Rectal smooth muscle tissue (tissue), 1 donor: ENCODE measurements at regions not wholly inside any gene's neighbourhood (a gene's known extent, or its start where the extent isn't known, plus 50 kb on each side); places are given as distances from the start of the nearest gene placed in this dataset.
"Not testable (repeated sequence)": the region's sequence is repeated elsewhere in the genome, so short reads cannot be mapped to it uniquely, and the experiment has no call there.

Experiments used
- H3K27ac ChIP-seq: one replicate; pipeline ENCODE4 v1.7.0; 2013; ENCODE audit warnings: low read depth, low read length, inconsistent platforms
- H3K27me3 ChIP-seq: one replicate; pipeline ENCODE4 v1.7.0; 2013; ENCODE audit warnings: low read length; ENCODE audit not compliant: control insufficient read depth, insufficient read depth
- H3K36me3 ChIP-seq: one replicate; pipeline ENCODE4 v1.7.0; 2013; ENCODE audit warnings: low read length; ENCODE audit not compliant: control insufficient read depth, insufficient read depth
- H3K4me1 ChIP-seq: one replicate; pipeline ENCODE4 v1.7.0; 2013; ENCODE audit warnings: low read length; ENCODE audit not compliant: control insufficient read depth, insufficient read depth
- H3K4me3 ChIP-seq: one replicate; pipeline ENCODE4 v1.7.0; 2013; ENCODE audit warnings: low read length
- H3K9ac ChIP-seq: one replicate; pipeline ENCODE4 v1.7.0; 2013; ENCODE audit warnings: low read length

DNA sequence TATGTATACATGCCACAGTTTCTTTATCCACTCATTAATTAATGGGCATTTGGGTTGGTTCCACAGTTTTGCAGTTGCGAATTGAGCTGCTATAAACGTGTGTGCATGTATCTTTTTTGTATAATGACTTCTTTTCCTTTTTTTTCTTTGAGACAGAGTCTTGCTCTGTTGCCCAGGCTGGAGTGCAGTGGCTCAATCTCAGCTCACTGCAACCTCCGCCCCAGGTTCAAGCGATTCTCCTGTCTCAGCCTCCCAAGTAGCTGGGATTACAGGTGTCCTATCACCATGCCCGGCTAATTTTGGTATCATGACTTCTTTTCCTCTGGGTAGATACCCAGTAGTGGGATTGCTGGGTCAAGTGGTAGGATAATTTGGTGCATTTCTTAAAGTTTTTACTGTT lies 211.4 kb downstream of the BCAS1 start:
- H3K27ac ChIP-seq, H3K4me3 ChIP-seq, H3K4me1 ChIP-seq, H3K36me3 ChIP-seq, H3K27me3 ChIP-seq, H3K9ac ChIP-seq: not testable (repeated sequence)

DNA sequence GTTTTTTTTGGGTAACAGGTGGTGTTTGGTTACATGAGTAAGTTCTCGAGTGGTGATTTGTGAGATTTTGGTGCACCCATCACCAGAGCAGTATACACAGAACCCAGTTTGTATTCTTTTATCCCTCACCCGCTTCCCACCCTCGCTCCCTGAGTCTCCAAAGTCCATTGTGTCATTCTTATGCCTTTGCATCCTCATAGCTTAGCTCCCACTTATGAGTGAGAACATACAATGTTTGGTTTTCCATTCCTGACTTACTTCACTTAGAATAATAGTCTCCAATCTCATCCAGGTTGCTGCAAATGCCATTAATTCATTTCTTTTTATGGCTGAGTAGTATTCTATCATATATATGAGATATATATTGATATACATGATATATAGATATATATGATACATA lies 211.9 kb downstream of the BCAS1 start:
- H3K27me3 ChIP-seq, H3K27ac ChIP-seq, H3K36me3 ChIP-seq, H3K9ac ChIP-seq, H3K4me3 ChIP-seq, H3K4me1 ChIP-seq: not testable (repeated sequence)

DNA sequence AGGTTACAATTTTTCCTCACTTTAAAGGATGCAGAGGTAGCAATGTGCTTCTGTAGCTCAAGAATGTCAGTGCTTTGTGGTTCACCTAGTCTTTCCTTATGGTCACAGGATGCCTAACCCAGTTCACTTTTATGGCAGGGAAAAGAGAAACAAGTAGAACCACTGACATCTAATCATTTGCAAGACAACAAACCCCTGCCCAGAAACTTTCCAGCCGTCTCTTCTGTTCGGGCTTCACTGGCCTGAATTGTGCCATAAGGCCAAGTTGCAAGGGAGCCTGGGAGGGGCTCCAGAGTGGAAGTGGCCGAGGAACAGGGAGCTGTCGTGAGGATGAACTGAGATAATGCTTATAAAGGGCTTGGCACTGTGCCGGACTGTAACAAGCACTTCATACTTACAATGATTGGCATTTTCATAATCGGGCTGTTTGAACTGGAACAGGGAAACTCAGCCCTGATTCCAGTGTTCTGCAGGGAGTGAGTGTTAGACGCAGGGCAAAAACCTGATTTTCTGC lies 212.6 kb downstream of the BCAS1 start:
- Histone ChIP-seq H3K27ac (no peak overlapping the region), H3K27me3 (no peaks in the 10 kb centered on the region), H3K4me1 (no peaks in the 10 kb centered on the region), H3K4me3 (no peak overlapping the region), H3K9ac (no peak overlapping the region), H3K36me3 (no peaks in the 10 kb centered on the region)

DNA sequence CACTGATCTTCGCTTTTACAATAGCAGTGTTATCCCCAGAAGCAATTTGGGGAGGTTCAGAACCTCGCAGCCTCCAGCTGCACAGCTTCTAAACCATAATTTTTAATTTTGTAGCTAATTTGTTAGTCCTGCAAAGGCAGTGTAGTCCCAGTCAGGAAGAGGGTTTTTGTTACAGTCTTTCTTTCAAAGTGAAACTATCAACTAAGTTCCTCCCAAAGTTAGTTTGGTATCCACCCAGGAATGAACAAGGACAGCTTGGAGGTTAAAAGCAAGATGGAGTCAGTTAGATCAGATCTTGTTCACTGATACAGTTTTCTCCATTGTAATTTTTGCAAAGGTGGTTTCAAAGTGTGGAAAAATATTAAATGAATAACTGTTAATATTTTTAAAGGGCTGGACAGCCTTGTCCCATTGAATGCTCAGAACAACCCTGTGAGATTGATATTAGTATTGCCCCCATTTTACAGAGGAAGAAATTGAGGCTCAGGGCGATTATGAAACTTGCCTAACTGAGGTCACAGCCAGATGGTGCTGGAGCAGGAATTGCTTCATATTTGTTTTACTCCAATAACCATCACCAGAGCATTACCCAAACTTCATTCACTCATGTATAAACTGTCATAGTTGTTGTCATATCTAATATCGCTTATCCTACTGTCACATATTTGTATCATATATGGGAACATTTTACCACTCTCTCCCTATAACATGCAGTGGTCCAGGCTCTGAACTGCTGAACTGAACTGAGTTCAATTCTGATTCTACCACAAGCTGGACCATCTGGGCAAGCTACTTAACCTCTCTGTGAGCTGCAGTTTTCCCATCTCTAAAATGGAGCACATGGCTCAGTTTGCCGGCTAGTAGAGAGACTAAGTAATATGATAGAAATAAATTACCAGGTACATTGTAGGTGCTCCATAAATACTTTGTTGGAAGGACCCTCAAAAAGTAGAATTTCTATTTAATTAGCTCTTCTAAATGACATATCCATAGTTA lies 213.8 kb downstream of the BCAS1 start:
- H3K27me3 ChIP-seq = no peaks in the 10 kb centered on the region
- no peak overlapping the region for H3K4me3 ChIP-seq
- H3K9ac ChIP-seq = no peak overlapping the region
- no peaks in the 10 kb centered on the region for H3K4me1 ChIP-seq
- no peak overlapping the region for H3K27ac ChIP-seq
- no peaks in the 10 kb centered on the region for H3K36me3 ChIP-seq

- Histone ChIP-seq H3K4me3 (no peak overlapping the region), H3K9ac (no peak overlapping the region), H3K4me1 (no peaks in the 10 kb centered on the region), H3K27ac (no peak overlapping the region), H3K27me3 (no peaks in the 10 kb centered on the region), H3K36me3 (no peaks in the 10 kb centered on the region)
Measured at GRCh38 chr20:53855733-53856132, 214.7 kb downstream of the BCAS1 start.

- H3K4me3 ChIP-seq, H3K9ac ChIP-seq, H3K27me3 ChIP-seq: not testable (repeated sequence)
Measured at GRCh38 chr20:53854609-53854926, 215.8 kb downstream of the BCAS1 start.

DNA sequence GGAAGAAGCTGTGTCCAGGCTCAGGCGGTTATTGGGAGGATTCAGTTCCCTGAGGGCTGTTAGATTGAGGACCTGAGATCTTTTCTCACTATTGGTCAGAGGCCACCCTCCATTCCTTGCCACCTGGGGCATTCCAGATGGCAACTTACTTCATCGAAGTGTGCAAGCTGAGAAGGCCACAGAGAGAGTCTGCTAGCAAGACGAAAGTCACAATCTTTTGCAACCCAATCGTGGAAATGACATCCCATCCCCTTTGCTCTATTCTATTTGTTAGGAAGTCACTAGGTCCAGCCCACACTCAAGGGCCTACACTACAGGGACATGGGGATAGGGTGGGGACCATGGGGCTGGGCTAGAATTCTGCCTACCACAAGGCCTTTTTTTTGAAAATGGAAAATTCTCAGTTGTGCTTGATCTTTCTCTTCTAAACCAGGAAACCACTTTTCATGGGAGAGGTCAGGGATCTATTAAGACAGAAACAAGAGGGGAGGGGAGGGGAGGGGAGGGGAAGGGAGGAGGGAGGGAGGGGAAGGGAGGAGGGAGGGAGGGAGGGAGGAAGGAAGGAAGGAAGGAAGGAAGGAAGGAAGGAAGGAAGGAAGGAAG lies 217.2 kb downstream of the BCAS1 start:
- Histone ChIP-seq H3K27me3 (no peaks in the 10 kb centered on the region), H3K9ac (no peak overlapping the region), H3K27ac (no peak overlapping the region), H3K4me3 (no peak overlapping the region), H3K36me3 (no peaks in the 10 kb centered on the region), H3K4me1 (no peaks in the 10 kb centered on the region)

More at GRCh38 chr20:53854609-53854926, 215.8 kb downstream of the BCAS1 start:
- not testable (repeated sequence) for H3K36me3 ChIP-seq, H3K4me1 ChIP-seq, H3K27ac ChIP-seq

DNA sequence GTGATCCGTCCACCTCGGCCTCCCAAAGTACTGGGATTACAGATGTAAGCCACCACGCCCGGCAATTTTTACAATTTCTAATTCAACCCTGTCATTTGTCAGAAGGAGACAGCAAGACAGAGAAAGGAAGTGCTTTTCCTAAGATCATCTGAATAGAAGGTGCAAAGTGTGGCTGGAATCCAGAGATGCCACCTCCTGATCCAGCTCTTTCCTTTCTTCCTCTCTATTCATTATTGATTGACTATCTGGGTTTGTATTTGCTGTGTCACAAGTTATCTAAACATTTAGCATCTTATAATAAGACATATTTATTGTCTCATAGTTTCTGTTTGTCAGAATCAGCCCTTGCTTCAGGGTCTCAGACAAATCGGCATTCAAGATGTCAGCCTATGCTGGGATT lies 217.7 kb downstream of the BCAS1 start:
- Histone ChIP-seq H3K36me3 (no peaks in the 10 kb centered on the region), H3K27me3 (no peaks in the 10 kb centered on the region), H3K4me1 (no peaks in the 10 kb centered on the region), H3K4me3 (no peak overlapping the region), H3K9ac (no peak overlapping the region), H3K27ac (no peak overlapping the region)

GRCh38 chr20:53852014-53852413 lies 218.4 kb downstream of the BCAS1 start:
- Histone ChIP-seq H3K27ac (no peak overlapping the region), H3K4me3 (no peak overlapping the region), H3K27me3 (no peaks in the 10 kb centered on the region), H3K36me3 (no peaks in the 10 kb centered on the region), H3K4me1 (no peaks in the 10 kb centered on the region), H3K9ac (no peak overlapping the region)

DNA sequence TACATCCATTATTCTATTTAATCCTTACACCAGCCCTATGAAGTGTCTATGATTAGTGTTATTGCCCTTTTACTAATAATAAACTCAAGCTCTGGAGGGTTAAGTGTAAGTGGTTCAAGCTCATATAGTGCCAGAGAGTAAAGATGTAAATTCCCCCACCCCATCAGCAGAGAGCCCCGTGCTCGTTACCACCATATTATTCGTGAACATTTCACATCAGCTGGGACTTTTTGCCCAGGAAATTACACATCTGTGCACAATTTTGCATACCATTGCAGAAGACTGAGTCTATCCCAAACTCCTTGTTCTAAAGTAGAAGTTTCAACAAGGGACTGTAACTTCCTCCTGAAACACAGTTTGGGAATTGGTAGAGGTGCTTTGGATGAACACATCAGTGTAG lies 220.1 kb downstream of the BCAS1 start:
- no peak overlapping the region for H3K27ac ChIP-seq
- no peak overlapping the region for H3K4me3 ChIP-seq
- no peak overlapping the region for H3K9ac ChIP-seq
- H3K27me3 ChIP-seq = no peaks in the 10 kb centered on the region
- no peaks in the 10 kb centered on the region for H3K36me3 ChIP-seq
- H3K4me1 ChIP-seq = no peaks in the 10 kb centered on the region

GRCh38 chr20:53849471-53850059 lies 220.8 kb downstream of the BCAS1 start:
- Histone ChIP-seq H3K9ac (no peak overlapping the region), H3K27me3 (no peaks in the 10 kb centered on the region), H3K36me3 (no peaks in the 10 kb centered on the region), H3K27ac (no peak overlapping the region), H3K4me1 (no peaks in the 10 kb centered on the region), H3K4me3 (no peak overlapping the region)

DNA sequence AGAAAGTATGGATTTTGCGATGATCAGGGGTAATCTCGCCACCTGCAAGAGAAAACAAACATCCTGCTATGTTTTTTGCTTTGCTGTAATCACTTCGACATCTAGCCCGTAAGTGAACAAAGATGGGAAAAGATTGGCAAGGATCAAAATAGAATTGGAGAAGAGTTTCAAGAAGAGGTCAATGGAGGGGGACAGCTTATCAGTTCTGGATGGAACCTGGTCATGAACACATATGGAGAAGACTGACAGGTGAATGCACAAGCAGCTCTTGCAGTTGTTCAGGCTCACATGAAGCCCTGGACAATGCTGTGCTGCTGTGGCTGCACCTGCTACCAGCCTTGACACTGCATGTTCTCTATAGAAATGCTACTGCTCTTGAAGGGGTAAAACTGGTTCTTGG lies 222.1 kb downstream of the BCAS1 start:
- Histone ChIP-seq H3K4me3 (no peak overlapping the region), H3K36me3 (no peaks in the 10 kb centered on the region), H3K27ac (no peak overlapping the region), H3K4me1 (no peaks in the 10 kb centered on the region), H3K27me3 (no peaks in the 10 kb centered on the region), H3K9ac (no peak overlapping the region)
